HG02970 (cell line): ENCODE measurements at regions not wholly inside any gene's neighbourhood (a gene's known extent, or its start where the extent isn't known, plus 50 kb on each side); places are given as distances from the start of the nearest gene placed in this dataset.
"Not testable (repeated sequence)": the region's sequence is repeated elsewhere in the genome, so short reads cannot be mapped to it uniquely, and the experiment has no call there.

Source experiments
- ATAC-seq: cut with Tn5 transposase; IDR thresholded peaks from one replicate; pipeline ENCODE4 v1.9.1; 2021; ENCODE audit warnings: mild to moderate bottlenecking, moderate library complexity, moderate number of reproducible peaks; ENCODE audit not compliant: unreplicated experiment, low FRiP score

- no peak for ATAC-seq
Measured at GRCh38 chr3:127520993-127521392, 69.5 kb downstream of the TPRA1 start.

DNA sequence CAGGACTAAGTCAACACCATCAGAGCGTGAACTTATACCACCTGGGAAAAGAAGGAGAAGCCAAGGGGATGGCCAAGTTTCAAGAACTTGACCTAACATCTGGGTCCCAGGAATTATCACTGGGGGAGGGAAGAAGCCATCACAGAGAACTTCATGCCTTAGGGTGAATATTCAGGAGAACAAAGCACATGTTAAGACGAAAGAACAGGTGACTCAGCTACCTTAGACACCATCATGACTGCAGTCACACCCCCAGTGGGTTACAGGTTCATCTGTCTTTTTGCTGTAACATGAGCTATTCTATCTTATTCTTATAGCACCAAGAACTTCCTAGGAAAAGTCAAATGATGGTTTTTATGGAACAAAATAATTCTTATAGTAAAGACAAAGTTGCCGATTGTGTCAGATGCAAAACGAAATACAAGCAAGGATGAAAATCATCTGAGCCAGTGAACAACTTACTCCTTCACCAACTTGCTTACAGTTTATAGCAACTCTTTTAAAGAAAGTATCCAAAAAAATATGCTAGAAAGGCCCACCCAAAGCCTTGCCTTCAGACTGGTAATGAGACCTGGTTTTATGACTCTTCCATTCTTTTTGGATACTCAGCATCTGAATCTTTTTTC lies 72.0 kb downstream of the TPRA1 start:
- no peak for ATAC-seq

- ATAC-seq: no peak
Measured at GRCh38 chr3:127512256-127512655, 78.3 kb downstream of the TPRA1 start.

DNA sequence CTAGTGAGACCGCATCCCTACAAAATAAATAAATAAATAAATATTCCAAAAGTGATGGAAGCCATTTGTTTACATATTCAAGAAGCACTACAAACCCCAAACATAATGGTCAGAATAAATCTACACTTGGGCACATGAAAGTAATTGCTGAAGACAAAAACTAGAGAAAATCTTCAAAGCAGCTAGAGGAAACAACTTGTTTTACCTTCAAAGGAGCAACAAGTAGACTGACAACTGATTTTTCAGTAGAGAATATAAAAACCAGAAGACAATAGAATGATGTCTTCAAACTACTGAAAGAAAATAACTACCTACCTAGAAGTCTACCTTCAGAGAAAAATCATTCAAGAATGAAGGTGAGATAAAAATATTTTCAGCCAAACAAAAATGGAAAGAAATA lies 89.4 kb downstream of the TPRA1 start:
- ATAC-seq: no peak

- no peak for ATAC-seq
Measured at GRCh38 chr3:127497676-127498075, 92.9 kb downstream of the TPRA1 start.

- ATAC-seq: no peak
Measured at GRCh38 chr3:127497166-127497565, 93.4 kb downstream of the TPRA1 start.

DNA sequence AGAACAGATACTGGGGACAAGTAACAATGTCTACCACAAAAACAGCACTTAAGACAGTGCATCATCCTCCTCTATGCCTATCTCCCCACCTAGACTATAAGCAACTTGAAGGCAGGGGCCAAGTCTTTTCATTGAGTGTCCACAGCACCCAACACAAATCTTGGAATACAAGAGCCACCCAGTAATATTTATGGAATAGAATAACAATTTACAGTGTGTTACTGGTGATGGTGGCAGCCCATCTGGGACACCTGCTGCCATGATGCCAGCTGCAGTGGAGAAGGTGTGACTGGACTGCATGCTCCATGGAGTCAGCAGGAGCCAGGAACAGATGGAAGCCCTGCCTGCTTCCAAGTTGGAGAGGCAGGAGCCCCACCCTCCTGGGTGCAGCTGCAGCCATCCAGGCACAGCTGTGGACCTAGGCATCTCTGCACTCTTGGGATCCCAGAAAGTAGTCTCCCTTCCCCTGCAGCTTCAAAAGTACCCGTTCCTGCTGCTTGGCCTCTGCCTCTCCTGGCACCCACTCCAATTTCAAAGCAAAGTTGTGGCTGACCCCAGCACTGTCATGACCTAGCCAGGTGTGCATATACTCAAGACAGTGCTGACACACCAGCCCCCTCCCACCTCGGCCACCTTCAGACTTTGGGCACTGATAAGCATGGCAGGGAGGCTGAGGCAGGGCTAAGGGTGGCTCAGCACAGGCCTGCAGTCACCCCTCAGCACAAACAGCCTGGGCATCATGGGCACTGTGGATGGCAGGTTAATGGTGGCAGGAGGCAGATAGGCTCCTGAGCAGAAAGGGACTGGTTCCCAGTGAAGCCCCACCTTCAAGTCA lies 94.5 kb downstream of the TPRA1 start:
- no peak for ATAC-seq

DNA sequence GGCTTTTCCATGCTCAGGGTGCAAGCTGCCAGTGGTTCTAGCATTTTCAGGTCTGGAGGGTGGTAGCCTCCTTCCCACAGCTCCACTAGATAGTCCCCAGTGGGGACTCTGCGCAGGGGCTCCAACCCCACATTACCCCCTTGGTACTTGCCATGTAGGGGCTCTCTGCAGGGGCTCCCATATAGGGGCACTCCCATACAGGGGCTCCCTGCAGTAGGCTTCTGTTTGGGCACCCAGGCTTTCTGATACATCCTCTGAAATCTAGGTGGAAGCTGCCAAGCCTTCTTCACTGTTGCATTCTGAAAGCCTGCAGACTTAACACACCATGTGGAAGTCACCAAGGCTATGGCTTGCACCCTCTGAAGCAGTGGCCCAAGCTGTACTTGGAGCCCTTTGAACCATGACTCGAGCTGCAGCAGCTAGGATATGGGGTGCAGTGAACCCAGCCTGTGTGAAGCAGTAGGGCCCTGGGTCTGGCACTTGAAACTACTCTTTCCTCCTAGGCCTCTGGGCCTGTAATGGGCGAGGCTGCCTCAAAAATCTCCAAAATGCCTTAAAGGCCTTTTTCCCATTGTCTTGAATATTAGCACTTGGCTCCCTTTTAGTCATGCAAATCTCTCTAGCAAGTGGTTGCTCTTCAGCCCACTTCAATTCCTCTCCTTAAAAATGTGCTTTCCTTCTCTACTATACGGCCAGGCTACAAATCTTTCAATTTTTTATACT lies 96.4 kb downstream of the TPRA1 start:
- ATAC-seq: no peak

DNA sequence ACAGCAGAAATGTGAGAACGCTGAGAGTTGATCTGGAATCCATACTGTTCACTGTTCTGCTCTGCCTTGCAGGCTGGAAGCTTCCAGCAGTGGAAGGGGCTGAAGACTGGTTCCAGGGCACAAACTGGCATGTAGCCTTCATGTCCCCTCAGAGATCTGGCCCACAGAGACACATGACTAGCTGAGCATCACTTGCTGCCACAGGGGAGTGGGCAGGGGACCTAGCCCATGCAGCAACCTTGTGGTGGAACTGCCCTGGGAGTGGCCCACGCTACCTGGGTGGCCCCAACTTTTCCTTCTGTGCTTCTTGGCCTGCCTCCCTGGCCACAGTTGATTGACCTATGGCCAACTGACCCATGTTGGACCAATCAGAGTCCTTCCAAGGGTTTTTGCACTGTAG lies 98.1 kb downstream of the TPRA1 start:
- ATAC-seq: no peak

GRCh38 chr3:127491909-127492308 lies 98.6 kb downstream of the TPRA1 start:
- no peak for ATAC-seq

- ATAC-seq: no peak
Measured at GRCh38 chr3:127491323-127491722, 99.2 kb downstream of the TPRA1 start.

GRCh38 chr3:127491024-127491305 lies 99.6 kb downstream of the TPRA1 start:
- ATAC-seq: not testable (repeated sequence)

GRCh38 chr3:127490271-127491023 lies 100.1 kb downstream of the TPRA1 start:
- ATAC-seq: no peak

GRCh38 chr3:127489357-127489756 lies 101.2 kb downstream of the TPRA1 start:
- no peak for ATAC-seq

DNA sequence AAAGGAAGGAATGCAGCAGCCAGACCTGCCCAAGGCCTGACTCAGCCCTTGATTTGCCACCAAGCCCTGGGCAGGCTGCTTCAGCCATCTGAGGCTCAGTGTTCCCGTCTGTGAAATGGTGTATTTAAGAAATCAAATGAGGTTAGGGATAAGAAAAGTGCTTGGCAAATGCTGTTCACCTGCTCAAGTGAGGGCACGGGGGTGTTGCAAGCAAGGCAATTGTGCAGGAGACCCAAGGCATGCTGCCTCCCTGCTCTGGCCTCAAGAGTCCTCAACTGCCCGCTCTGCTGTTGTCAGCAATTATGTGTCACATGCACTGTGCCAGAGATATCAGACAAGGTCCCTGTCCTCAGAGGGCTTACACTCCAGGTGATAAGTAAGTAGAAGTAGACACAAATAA lies 101.8 kb downstream of the TPRA1 start:
- no peak for ATAC-seq

- ATAC-seq: no peak
Measured at GRCh38 chr3:127488141-127488672, 102.3 kb downstream of the TPRA1 start.

- ATAC-seq: no peak
Measured at GRCh38 chr3:127487196-127487595, 103.3 kb downstream of the TPRA1 start.

DNA sequence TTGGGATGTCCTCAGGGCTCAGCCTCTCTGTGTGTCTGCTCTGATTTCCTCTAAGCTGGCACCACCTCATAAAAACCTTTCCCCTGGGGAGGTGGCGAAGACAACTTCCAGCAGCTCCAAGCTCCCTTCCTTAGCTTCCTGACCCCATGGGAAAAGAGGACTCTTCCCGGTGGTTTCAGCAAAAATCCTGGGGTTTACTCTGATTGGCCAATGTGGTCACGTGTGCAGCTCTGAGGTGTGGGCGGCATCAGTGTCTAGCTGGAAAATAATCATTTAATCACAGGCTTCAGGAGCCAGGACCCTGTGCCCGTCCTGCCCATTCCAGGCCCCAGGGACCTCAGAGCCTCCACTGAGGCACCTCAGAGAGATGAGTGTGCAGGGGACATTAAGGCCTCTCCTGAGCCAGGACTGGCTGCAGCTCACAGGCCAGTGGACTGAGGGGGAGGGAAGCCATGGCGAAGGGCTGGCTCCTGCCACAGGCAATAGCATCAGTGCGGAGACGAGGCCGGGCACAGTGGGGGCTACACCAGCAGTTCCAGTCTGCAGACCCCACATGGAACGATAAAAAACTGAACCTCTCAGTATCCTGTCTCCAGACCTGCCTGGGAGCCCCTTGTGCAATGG lies 104.1 kb downstream of the TPRA1 start:
- no peak for ATAC-seq

DNA sequence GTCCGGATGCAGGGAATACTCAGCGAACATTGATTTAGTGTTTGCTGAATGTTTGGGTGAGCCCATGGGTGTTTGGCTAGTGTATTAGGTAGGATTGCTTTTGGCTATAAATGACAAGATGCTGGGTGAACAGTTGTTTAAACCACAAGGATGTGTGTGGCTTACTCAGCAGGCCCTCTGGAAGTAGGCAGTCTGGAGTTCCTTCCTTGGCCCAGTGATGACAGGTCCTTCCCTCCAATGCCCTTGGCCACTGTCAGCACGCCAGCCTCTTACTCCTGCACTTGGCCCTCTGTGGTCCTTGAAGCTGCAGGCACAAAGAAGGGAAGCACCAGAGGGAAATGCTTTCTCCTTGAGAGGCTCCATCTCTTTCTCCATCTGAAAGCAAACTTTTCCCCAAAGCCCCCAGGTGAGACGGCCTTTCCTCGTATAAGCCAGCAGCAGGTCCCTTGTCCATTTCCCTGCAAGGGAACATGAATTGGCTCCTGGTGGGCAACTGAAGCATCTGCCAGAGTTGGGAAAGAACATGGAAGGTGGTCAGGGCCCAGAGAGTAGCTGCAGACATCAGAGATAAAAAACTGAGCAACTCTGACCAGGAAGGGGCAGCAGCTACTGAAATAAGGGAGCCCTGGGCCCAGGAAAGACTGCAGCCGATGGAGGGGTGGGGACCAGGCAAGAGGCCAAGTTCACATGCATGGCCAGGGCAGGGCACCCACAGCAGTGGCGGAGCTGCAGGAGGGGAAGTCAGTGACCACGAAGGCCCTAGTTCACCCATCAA lies 105.0 kb downstream of the TPRA1 start:
- no peak for ATAC-seq
